GM21423 (cell line): ENCODE measurements at regions not wholly inside any gene's neighbourhood (a gene's known extent, or its start where the extent isn't known, plus 50 kb on each side); places are given as distances from the start of the nearest gene placed in this dataset.

ENCODE experiments used
- ATAC-seq: cut with Tn5 transposase; IDR thresholded peaks from one replicate; pipeline ENCODE4 v1.9.1; 2021; ENCODE audit warnings: mild to moderate bottlenecking, moderate library complexity; ENCODE audit not compliant: unreplicated experiment

DNA sequence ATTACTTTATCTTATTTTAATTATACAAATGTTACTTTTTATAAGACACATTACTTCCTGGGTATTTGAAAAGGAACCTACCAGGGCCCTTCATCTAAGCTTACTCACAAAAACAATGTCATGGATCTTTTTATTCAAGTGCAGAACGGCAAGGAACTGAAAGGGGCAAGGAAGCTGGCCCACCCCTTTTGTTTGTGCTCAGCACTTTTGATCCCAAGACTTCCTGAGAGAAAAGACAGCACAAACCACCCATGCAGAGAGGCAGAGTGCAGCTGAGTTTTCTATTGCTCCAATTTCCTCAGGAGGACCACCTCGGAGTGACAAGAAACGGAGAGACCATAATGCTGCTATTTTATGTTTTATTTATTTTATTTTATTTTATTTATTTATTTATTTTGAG, 232.0 kb upstream of the NRP1 start:
- no peak for ATAC-seq

DNA sequence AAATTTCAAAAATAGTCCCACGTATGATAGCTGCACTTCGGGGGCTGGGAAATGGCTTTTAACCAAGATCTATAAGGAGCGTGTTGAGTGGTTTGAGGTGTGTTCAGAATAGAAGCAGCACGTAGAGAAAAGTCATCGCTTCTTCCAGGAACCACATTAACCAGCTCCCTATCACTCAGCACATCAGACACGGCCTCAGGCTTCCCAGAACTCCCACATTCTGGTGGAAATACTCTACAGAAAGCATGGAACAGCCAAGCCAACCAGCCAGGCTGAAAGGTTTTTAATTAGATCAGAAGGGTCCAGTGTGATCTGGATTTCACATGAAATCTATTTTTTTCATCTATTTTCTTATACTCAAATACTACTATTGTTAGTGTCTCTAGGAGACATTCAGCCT, 231.5 kb upstream of the NRP1 start:
- no peak for ATAC-seq

DNA sequence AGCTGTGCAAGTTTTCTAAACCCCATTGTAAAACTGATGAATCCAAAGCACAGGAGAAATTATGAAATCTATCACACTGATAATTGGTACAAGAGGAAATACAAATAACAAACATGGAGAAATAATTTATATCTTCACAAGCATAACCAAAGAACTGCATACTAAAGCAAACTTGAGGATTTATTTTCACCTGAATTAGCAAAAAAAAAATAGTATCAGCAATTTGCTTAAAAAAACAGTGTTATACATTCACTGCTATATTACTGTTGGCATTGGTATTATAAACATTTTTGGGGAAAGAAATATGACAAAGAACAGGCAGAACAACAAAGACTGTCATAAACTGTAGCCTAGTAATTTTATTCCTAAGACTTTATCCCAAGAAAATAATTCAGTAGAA, 230.8 kb upstream of the NRP1 start:
- ATAC-seq: no peak

DNA sequence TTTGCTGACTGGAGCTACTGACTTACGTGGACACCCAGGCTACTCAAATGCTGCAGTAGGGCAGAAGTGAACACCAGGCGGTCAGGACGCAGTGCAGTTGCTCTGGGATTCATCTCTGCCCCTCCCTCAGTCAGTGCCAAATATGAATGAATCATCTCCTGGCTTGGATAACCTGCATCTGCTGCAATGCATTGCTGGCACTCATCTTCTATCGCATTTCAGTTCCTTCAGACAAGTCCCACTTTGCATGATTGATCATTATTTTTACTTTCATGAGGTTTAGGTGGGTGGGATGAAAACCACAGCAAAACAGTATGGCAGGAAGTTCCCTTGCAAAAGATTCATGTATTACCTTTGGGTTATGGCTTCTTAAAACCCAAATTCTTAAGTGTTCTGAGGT, 224.6 kb upstream of the NRP1 start:
- ATAC-seq: no peak

DNA sequence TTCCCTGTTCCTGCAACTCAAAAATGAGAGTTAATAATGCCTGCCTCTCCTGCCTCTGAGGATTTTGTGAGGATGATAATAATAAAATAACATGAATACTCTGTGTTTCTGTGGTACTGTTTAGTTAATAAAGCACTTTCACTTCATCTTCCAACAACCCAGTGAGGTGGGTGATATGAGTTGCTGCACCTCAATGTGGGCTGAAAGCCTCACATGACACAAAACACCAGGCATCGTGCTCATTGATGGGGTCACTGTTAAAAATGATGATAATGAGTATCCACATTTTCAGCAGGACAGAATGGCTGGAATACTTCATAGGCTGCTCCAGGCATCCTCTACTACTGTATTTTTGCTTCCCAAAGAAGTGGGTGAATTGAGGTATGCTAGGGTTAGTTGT, 222.8 kb upstream of the NRP1 start:
- no peak for ATAC-seq

DNA sequence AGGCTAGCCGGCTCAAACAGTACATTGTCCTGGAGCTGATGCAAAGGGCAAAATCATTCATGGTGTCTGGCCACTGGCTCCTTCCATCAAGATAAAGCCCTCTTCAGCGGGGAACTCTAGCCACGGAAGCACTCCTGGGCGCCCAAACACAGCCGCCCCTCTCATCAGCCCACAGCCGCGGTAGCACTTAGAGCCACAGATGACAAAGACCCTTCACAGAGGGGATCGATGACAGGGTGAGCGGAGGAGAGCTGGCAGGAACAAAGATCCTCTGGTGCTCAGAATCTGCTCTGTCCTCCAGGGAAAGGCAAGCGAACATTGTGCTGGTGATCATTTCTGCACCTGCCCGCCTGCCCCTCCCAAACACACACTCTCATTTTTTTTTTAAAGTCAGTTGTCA, 222.2 kb upstream of the NRP1 start:
- ATAC-seq: no peak

DNA sequence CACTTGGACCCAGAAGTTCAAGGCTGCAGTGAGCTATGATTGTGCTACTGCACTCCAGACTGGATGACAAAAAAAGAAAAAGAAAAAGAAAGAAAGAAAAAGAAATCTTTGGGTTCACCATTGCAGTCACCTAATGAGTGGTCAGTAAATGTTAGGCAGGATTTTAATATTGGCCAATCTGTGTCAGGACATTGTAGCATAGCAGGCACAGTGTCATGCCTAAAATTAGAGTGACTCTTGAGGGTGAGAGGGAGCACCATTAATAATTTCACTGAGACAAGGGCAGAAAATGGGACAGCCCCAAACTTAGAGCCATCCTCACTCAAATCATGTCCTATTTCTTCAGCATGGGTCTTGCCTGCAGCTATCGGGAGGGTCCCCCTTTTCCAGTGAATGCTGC, 221.6 kb upstream of the NRP1 start:
- no peak for ATAC-seq

DNA sequence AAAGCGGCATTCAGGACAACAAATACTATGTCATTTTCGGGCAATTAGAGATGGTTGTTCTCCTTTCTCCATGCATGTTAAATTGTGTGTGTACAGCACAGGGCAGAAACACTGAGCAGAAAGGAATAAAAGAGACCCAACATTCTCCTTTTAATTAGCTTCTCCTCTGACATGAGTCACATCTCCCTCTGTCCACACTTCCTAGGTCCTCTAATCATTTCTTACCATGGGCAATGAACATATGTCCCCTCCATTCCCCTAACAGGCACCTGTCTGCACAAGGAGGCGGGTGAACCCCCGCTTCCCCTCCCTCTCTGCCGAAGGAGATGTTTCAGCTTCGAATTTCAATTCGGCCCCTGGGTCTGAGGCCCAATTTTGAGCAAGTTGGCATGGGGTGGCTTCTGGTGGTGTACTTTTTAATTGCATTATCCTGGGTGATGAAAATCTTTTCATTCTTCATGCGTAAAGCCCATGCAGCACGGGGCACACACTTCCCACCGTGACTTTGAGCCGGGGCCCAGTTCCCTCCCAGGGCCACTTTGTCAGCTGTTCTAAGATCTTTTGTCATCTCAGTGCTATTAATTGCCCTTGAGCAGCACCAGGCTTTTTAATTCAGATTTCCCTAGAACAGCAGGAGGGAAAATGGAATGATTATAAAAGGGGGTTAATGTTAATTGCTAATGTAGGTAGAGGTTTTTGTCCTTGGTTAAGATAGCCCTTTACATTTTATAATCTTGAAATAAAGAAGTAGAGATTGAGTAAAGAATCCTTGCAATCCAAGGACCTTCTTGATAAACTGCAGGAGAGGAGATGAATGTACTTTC, 219.5 kb upstream of the NRP1 start:
- no peak for ATAC-seq

DNA sequence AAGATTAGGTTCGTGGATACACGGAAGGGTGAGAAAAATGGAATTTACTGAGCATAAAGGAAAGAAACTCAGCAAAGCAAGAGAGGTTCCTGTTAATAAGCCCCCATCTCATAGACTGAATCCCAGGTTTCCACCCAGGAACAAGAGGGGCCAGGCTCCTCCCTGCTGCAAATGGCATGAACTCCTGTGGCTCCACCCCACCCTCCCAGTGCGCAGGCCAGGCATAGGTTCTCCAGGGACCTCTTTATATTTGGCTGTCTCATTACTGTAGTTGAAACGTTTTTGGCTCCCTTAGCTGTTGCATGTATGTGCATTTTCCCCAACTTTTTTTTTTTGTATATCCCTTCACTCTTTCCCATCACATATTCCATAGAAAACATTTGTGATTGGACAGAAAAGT, 217.8 kb upstream of the NRP1 start:
- ATAC-seq: no peak

DNA sequence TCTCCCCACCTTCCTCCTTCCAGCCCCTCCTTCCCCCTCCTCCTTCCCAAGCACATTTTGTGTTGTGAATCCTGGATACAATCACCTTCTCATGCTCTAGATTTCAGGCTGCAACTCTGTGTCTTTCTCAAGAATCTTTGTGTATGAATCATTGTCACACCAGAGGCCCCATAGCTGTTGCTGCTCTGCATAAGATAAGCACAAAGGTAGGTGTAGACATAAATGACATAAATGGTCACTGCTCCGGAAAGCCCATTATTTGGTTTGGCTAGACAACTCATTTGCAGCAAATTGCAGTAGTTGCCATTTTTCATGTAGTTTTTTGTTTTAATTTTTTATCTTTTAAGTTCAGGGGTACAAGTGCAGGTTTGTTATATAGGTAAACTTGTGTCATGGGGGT, 216.3 kb upstream of the NRP1 start:
- no peak for ATAC-seq

DNA sequence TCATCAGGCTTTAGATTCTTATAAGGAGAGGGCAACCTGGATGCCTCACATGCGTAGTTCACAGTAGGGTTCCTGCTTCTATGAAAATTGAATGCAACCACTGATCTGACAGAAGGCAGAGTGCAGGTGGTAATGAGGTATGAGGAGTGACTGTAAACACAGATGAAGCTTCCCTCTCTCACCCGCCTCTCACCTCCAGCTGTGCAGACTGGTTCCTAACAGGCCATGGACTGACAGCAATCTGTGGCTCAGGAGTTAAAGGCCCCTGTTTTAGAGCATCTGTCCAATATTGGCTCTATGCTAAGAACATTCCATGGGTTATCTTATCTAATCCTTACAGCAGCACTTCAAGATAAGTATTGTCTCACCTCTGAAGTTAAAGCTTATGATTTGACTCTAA, 213.5 kb upstream of the NRP1 start:
- no peak for ATAC-seq

DNA sequence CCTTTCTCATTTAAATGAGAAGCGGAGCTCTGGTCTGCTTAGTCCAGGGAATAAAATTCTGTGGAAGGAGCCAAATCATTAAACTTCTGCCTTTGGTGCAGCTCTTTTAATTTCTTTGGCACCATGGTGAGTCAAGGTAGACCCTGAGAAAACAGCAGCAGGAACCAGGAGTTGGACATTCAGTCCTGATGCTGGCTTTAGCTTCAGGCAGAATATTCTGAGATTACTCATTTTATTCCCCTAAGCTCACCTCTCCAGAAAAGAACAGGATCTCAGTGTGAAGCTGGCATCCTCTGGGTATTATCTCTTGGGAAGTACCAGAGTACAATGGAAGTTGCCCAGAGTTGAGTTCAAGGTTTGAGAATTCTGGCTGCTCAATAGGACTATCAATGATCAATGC, 211.6 kb upstream of the NRP1 start:
- ATAC-seq: no peak

DNA sequence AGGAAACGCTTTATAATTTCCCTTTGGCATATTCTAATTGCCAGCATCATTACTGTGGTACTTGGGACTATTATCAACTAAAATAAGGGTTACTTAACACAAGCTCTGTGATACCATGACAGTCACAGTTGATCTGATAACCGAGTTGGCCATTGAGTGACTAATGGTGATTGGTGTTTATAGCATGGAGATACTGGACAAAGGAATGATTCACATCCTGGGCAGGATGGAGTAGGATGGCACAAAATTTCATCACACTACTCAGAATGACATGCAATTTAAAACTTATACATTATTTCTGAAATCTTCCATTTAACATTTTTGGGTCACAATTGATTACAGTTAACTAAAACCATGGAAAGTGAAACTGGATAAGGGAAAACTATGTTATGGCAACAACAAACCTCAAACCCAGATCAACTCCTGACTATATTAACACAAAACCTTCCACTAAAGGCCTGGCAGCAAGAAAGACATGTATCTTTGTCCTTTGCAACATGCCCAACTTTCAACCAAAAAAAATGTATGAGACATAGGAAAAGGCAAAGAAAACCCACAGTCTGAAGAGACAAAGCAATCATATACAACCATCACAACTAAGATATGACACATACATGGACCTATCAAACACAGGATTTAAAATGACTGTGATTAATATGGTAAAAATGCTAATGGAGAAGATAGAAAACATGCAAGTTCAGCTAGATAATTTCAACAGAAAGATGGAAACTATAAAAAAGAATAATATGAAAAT, 208.5 kb upstream of the NRP1 start:
- ATAC-seq: no peak

DNA sequence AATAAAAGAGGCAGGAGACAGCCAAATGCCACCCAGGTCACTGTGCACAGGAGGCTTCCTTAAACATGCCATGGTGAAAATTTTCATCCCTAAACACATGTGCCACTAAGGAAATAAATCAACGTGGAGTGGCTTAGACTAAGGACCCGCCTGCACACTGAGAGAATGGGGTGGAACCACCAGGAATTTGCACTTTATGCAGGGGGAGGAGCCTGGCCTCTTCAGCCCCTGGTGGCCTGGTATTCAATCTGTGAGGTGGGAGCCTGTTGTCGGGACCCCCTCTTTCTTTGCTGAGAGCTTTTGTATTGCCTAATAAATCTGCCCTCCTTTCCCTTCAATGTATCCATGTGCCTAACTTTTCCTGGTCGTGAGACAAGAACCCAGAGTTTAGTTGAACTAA, 204.6 kb upstream of the NRP1 start:
- ATAC-seq: no peak

DNA sequence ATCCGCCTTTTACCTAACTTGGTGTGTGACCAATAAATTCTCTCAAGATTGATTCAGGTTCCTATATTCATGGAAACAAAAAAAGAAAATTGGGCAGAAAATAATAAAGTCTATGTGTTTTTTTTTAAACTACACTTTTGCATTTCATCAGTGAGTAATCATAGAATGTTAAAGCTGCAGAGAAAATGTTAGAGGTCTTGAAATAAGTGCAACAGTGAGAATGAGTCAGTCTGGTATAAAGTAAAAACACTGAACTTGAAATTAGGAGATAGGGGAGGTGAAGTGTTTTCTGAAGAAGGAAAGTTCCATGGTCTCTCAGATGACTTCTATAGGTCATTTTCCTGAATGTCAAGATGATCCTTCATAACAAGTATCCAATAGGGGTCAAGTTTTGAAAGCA, 202.6 kb upstream of the NRP1 start:
- ATAC-seq: no peak

DNA sequence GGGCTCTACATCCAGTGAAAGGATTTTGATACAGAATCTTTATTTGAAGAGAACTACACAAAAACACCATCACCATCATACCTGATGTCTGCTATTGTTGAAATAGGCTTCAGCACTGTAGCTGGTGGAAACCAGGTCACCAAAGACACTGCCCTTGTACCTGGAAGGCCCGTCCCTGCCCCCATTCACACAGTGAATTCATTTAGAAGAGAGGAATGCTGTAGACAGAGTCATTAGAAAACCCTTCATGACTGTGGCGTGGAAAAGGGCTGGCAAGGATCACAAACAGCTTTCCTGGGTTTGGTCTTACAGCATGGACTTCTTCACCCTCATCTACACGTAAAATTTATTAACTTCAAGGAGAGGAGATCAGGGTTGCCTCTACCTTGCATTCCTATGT, 202.0 kb upstream of the NRP1 start:
- no peak for ATAC-seq

DNA sequence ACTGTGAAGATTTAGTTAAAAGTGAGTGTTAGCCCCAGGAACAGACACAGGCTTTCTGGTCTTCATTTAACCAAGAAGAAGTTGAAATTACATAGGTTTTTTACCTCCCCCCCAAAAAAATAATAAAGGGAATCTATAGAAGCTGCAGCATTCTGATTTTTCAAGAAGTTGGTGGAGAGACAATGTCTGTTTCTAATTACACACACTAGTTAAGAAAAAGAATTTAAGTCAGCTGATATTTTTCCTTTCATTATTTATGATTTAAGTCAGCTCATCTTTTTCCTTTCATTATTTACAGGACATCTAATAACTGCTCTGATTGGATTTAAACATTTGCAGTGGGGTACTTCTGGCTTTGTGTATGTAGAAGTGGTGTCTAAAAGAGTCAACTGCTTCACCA, 201.4 kb upstream of the NRP1 start:
- no peak for ATAC-seq

DNA sequence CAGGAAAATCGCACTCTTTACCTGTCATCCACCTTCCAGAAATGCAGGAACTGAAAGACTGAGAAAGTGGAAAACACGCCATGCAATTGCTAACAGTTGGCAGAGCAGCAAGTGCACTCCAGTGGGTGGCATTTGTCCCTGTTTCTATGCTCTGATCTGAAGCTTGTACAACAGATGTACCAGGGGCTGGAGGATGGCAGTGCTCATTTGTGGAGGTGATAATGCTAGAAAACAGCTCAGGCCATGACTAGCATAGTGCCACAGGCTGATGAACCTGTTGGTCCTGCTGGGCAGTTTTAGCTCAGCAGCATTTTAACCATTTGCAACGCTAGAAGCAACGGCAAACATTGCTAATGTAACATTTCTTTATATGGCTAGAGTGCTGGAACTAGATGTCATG, 199.9 kb upstream of the NRP1 start:
- ATAC-seq: no peak

DNA sequence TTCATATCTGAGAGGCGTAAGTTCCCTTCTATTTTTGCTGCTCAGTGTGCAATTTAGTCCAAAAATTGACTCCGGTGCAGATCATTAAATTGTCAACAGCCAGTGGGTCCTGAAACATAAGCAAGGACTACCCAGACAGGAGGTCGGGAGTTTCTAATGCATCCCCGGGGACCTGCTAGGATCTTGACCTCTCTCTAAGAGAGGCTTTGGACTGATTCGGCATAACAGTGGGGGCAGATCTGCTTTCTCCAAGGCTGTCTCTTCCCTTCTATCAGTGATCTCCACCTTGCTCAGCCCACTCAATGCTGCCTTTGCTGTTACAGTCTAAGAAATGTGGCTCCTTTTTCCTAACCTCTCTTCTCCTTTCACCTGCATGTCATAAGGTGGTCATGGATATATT, 199.1 kb upstream of the NRP1 start:
- no peak for ATAC-seq

DNA sequence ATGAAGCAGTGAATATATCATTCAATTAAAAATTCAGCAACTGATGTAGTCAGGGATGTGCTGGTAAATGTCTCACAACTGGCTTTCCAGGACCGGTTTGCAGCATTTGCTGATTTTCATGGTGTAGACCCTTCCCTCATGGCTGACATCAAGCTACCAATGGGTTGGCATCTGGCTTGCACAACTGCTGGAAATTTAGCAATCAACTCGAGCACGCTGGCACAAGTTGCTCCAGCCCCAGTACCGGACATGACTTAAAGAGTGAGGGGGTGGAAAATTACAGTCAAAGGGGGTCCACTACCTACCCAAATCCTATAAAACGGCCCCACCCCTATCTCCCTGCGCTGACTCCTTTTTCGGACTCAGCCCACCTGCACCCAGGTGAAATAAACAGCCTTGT, 198.4 kb upstream of the NRP1 start:
- no peak for ATAC-seq

DNA sequence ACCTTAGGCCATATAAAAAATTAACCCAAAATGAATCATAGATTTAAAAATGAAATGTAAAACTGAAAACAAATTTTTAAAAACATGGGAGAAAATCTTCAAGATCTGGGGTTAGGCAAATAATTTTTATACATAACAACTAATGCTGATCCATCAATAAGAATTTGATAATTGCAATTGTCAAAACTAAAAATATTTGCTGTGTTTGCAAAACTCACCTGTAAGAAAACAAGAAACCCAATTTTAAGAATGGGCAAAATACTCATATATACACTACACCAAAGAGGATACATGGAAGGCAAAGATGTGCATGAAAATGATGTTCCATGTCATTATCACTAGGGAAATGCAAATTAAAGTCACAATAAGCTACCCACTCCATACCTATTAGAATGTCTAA, 194.8 kb upstream of the NRP1 start:
- ATAC-seq: no peak

DNA sequence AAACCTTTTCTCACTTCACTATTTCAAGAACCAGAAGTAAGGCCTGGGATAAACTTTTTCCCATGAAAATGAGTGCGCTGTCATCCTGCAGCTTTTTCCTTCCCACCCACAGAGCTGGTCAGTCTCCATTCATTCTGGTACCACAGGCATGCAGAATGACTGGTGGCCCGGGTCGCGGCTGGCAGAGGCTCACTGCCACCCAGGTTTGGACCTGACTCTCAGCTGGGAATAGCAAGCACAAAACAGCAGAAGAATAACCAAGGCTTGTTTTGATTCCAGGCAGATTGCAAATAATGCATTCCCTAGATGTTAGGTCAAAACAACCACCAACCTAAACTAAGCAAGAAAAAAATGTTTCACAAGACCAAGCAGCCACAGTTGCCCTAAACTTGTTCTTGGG, 190.5 kb upstream of the NRP1 start:
- no peak for ATAC-seq

DNA sequence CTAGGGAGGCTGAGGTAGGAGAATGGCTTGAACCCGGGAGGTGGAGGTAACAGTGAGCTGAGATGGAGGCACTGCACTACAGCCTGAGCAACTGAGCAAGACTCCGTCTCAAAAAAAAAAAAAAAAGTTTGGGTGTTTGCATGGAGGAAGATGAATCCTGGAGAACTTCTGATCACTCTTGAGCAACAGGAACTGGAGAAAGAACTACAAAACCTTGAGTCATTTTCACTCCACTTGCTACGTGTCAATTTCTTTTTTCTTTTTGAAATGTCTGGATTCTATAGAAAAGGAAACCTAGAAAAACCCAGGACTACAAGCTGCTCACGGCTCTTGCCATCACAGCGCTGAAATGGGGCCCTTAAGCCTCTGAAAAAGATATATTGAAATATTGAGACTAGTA, 189.6 kb upstream of the NRP1 start:
- ATAC-seq: no peak
